WI38 (cell line): ENCODE measurements at regions not wholly inside any gene's neighbourhood (a gene's known extent, or its start where the extent isn't known, plus 50 kb on each side); places are given as distances from the start of the nearest gene placed in this dataset.

ENCODE experiments used
- H3K4me3 ChIP-seq: 2 replicates; pipeline ENCODE4 v1.5.1; 2011; ENCODE audit warnings: low read depth, mild to moderate bottlenecking, control low read depth, low read length
- CTCF ChIP-seq: IDR thresholded peaks from 2 replicates; pipeline ENCODE4 v1.5.1; 2012; ENCODE audit warnings: low read depth, mild to moderate bottlenecking, control low read depth, low read length

GRCh38 chr5:164722702-164723101 is 1217.3 kb downstream of the MAT2B start:
- TF ChIP-seq CTCF = no peak
- no peak overlapping the region for H3K4me3 ChIP-seq

GRCh38 chr5:164727012-164727411 is 1221.6 kb downstream of the MAT2B start:
- no peak overlapping the region for H3K4me3 ChIP-seq
- TF ChIP-seq CTCF = no peak

- TF ChIP-seq CTCF = no peak
- H3K4me3 ChIP-seq = no peak overlapping the region
Measured at GRCh38 chr5:164728733-164729132, 1223.3 kb downstream of the MAT2B start.

- no peak overlapping the region for H3K4me3 ChIP-seq
- no peak for TF ChIP-seq CTCF
Measured at GRCh38 chr5:164735334-164735733, 1229.9 kb downstream of the MAT2B start.

- TF ChIP-seq CTCF = no peak
- H3K4me3 ChIP-seq = no peak overlapping the region
Measured at GRCh38 chr5:164741376-164741775, 1236.0 kb downstream of the MAT2B start.

GRCh38 chr5:164742025-164742424 is 1236.6 kb downstream of the MAT2B start:
- no peak for TF ChIP-seq CTCF
- no peak overlapping the region for H3K4me3 ChIP-seq

- no peak overlapping the region for H3K4me3 ChIP-seq
- no peak for TF ChIP-seq CTCF
Measured at GRCh38 chr5:164746723-164747122, 1241.3 kb downstream of the MAT2B start.
